ENCODE measurements at regions not wholly inside any gene's neighbourhood (a gene's known extent, or its start where the extent isn't known, plus 50 kb on each side); places are given as distances from the start of the nearest gene placed in this dataset.

GRCh38 chr2:215565897-215566296 lies 130.0 kb upstream of the FN1 start:
- TF ChIP-seq CTCF (IDR thresholded peaks at IDR 0.05) (no peak), EZH2 (IDR thresholded peaks at IDR 0.05; ENCODE audit: borderline replicate concordance, insufficient read depth, low read depth, low read length, poor library complexity, severe bottlenecking) (no peak)
